Omental fat pad (tissue), 3 donors: ENCODE measurements at regions not wholly inside any gene's neighbourhood (a gene's known extent, or its start where the extent isn't known, plus 50 kb on each side); places are given as distances from the start of the nearest gene placed in this dataset.

Experiments used
- ATAC-seq: fragments of 150-250 bp; one replicate; pipeline ENCODE4 v1.9.1; 2016; ENCODE audit warnings: mild to moderate bottlenecking, moderate library complexity; ENCODE audit not compliant: low FRiP score
- DNase-seq: peaks from one replicate; pipeline ENCODE4 v3.0.0-alpha.2; 2019; ENCODE audit warnings: low spot score
- CTCF ChIP-seq, 3 donors: fragments of 450-650 bp; IDR thresholded peaks; one replicate each; pipeline ENCODE4 v1.5.1; 2016 to 2017; ENCODE audit warnings: antibody characterized with exemption in 3 of 3, mild to moderate bottlenecking in 3 of 3, moderate library complexity in 2 of 3

GRCh38 chr11:37811349-37811748, 1213.3 kb upstream of the RAG2 start:
- DNase-seq (no peak), ATAC-seq (no peak)
- no peak for TF ChIP-seq CTCF (IDR thresholded peaks at IDR 0.05)

DNA sequence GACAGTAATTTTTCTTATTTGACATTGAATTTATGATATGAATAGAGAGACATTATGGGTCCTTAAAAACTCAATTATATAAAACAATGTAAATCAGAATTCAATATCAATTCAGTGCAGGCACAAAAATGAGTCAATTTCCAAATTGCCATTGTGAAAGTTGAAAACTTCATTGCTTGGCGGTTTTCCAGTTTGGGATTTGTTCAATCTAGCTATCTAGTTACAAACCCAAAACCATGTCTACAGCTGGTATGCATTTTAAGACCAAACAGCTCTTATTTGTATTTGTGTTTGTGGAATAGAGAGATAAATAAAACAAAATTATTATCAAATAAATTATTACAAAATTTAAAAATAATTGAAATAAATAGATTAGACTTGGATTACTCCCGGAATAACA, 1206.6 kb upstream of the RAG2 start:
- ATAC-seq = no peak
- no peak for TF ChIP-seq CTCF (IDR thresholded peaks at IDR 0.05)
- no peak for DNase-seq

DNA sequence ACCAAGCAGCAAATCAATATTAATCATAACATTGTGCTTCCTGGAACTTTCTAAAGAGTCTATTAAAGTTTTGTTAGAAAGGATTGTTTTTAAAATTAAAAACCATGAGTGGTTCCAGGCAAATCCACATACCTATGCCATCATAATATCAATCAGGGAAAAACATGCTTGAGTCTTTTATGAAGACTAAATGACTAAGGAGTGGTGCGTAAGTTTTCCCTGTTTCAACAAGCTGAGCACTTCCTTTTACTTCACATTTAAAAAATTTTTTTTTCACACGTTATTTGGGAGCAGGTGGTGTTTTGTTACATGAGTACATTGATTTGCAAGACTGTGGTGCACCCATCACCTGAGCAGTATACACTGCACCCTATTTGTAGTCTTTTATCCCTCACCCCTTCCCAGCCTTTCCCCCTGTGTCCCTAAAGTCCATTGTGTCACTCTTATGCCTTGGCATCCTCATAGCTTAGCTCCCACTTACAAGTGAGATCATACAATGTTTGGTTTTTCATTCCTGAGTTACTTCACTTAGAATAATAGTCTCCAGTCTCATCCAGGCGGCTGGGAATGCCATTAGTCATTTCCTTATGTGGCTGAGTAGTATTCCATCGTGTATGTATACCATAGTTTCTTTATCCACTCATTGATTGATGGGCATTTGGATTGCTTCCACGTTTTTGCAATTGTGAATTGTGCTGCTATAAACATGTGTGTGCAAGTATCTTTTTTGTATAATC, 1190.3 kb upstream of the RAG2 start:
- ATAC-seq = no peak
- no peak for TF ChIP-seq CTCF (IDR thresholded peaks at IDR 0.05)
- DNase-seq = no peak

GRCh38 chr11:37786214-37786755, 1188.2 kb upstream of the RAG2 start:
- no peak for TF ChIP-seq CTCF (IDR thresholded peaks at IDR 0.05)
- ATAC-seq = no peak
- no peak for DNase-seq

- ATAC-seq (no peak), DNase-seq (no peak)
- TF ChIP-seq CTCF (IDR thresholded peaks at IDR 0.05) = no peak
Measured at GRCh38 chr11:37774441-37774840, 1176.4 kb upstream of the RAG2 start.

- ATAC-seq = no peak
- TF ChIP-seq CTCF (IDR thresholded peaks at IDR 0.05) = no peak
Measured at GRCh38 chr11:37770145-37770544, 1172.1 kb upstream of the RAG2 start.

GRCh38 chr11:37762079-37762478, 1164.0 kb upstream of the RAG2 start:
- no peak for TF ChIP-seq CTCF (IDR thresholded peaks at IDR 0.05)
- no peak for ATAC-seq

More at GRCh38 chr11:37770145-37770544, 1172.1 kb upstream of the RAG2 start:
- DNase-seq = no peak

More at GRCh38 chr11:37762079-37762478, 1164.0 kb upstream of the RAG2 start:
- no peak for DNase-seq
